A549 (cell line): ENCODE measurements at regions not wholly inside any gene's neighbourhood (a gene's known extent, or its start where the extent isn't known, plus 50 kb on each side); places are given as distances from the start of the nearest gene placed in this dataset.

ENCODE experiments used
- ATAC-seq, 2 experiments: fragments of 200-7000 bp in 1 of 2; fragments of >200 bp in 1 of 2; cut with Nextera tagmentation in 1 of 2; cut with Tn5 transposase in 1 of 2; 3 replicates each; pipeline versions ENCODE4 v1.8.0 to v1.9.1; 2018 to 2020; ENCODE audit warnings: mild to moderate bottlenecking in 1 of 2, moderate library complexity in 1 of 2
- CTCF ChIA-PET: fragments of 300-600 bp; sonication (Branson Sonifier 250); formaldehyde crosslinking; extraction: SDS; loops from one replicate; lab custom pipeline; 2021; ENCODE audit warnings: antibody characterized with exemption, inconsistent platforms; lab: Yijun Ruan, JAX
- POLR2A ChIA-PET: fragments of 350-600 bp; formaldehyde crosslinking; extraction: SDS; loops from one replicate; lab custom pipeline; 2021; ENCODE audit warnings: antibody characterized with exemption, inconsistent platforms; lab: Yijun Ruan, JAX
- DNase-seq, 2 experiments: peaks; one replicate each; pipeline versions ENCODE4 v3.0.0 to v3.0.0-alpha.2; 2011 to 2016; ENCODE audit warnings: low read depth in 1 of 2, low spot score in 1 of 2
- FAIRE-seq: peaks from 2 replicates; lab custom pipeline; 2011; peaks lifted over from hg19 to GRCh38; lab: Jason Lieb, UNC
- H3K27ac ChIP-seq, 2 experiments: fragments of >200 bp; sonication (Bioruptor Twin); formaldehyde crosslinking; 3 replicates each; pipeline ENCODE4 v1.5.1; 2016 to 2017
- H3K4me1 ChIP-seq: fragments of >200 bp; sonication (Bioruptor Twin); formaldehyde crosslinking; 3 replicates; pipeline ENCODE4 v1.6.1; 2016
- H3K4me2 ChIP-seq: fragments of >200 bp; sonication (Bioruptor Twin); formaldehyde crosslinking; 3 replicates; pipeline ENCODE4 v1.6.1; 2016
- H3K4me3 ChIP-seq: fragments of >200 bp; sonication (Bioruptor Twin); formaldehyde crosslinking; 3 replicates; pipeline ENCODE4 v1.5.1; 2016
- H3K9me3 ChIP-seq: fragments of >200 bp; sonication (Bioruptor Twin); formaldehyde crosslinking; 3 replicates; pipeline ENCODE4 v1.6.1; 2016
- ATOH8 ChIP-seq: fragments of 250-450 bp; sonication (Bioruptor Pico); IDR thresholded peaks from 2 replicates; pipeline ENCODE4 v1.5.0; 2020; ENCODE audit warnings: low read depth, mild to moderate bottlenecking, moderate library complexity
- BCL3 ChIP-seq: fragments of >200 bp; sonication (Bioruptor Twin); formaldehyde crosslinking; IDR thresholded peaks from 3 replicates; pipeline ENCODE4 v1.6.1; 2016
- CBX2 ChIP-seq: fragments of 200-600 bp; sonication (generic); IDR thresholded peaks from 2 replicates; pipeline ENCODE4 v1.6.1; 2016; ENCODE audit warnings: low read depth, mild to moderate bottlenecking, borderline replicate concordance
- CTCF ChIP-seq: fragments of >200 bp; sonication (Bioruptor Twin); formaldehyde crosslinking; IDR thresholded peaks from 3 replicates; pipeline ENCODE4 v1.5.1; 2016
- EHF ChIP-seq: fragments of 250-450 bp; sonication (Bioruptor Pico); IDR thresholded peaks from 2 replicates; pipeline ENCODE4 v1.5.0; 2020; ENCODE audit warnings: mild to moderate bottlenecking
- EHMT2 ChIP-seq: fragments of 200-600 bp; sonication (generic); IDR thresholded peaks from 2 replicates; pipeline ENCODE4 v1.6.1; 2016; ENCODE audit warnings: antibody characterized with exemption, low read depth, mild to moderate bottlenecking, moderate library complexity
- ELK1 ChIP-seq: fragments of 150-350 bp; IDR thresholded peaks from 2 replicates; pipeline ENCODE4 v1.6.1; 2014; ENCODE audit warnings: low read depth, mild to moderate bottlenecking, low read length
- FOSL2 ChIP-seq, 2 experiments: fragments of 450-650 bp in 1 of 2; fragments of >200 bp in 1 of 2; sonication (Bioruptor Twin) in 1 of 2; formaldehyde crosslinking; IDR thresholded peaks; 2 replicates each; pipeline versions ENCODE4 v1.5.0 to v1.6.1; 2016 to 2020; ENCODE audit warnings: mild to moderate bottlenecking in 1 of 2, moderate library complexity in 1 of 2
- HDAC2 ChIP-seq: fragments of 200-600 bp; sonication (generic); IDR thresholded peaks from 2 replicates; pipeline ENCODE4 v1.6.1; 2016
- HEYL ChIP-seq: fragments of 250-450 bp; sonication (Bioruptor Pico); IDR thresholded peaks from 2 replicates; pipeline ENCODE4 v1.8.0; 2021; ENCODE audit warnings: mild to moderate bottlenecking, moderate library complexity
- HOXB5 ChIP-seq: fragments of 250-450 bp; sonication (Bioruptor Pico); IDR thresholded peaks from 2 replicates; pipeline ENCODE4 v1.5.0; 2020; ENCODE audit warnings: mild to moderate bottlenecking, moderate library complexity
- JUN ChIP-seq, 2 experiments: fragments of >200 bp; sonication (Bioruptor Twin); formaldehyde crosslinking; IDR thresholded peaks; 2 replicates in 1 of 2; 3 replicates in 1 of 2; pipeline ENCODE4 v1.6.1; 2016 to 2017
- KDM5A ChIP-seq: fragments of 200-600 bp; sonication (generic); IDR thresholded peaks from 2 replicates; pipeline ENCODE4 v1.6.1; 2016; ENCODE audit warnings: antibody characterized with exemption, mild to moderate bottlenecking
- MAX ChIP-seq: IDR thresholded peaks from 2 replicates; pipeline ENCODE4 v1.6.1; 2012
- MAZ ChIP-seq: fragments of 150-350 bp; IDR thresholded peaks from 2 replicates; pipeline ENCODE4 v1.6.1; 2014; ENCODE audit warnings: antibody characterized with exemption, low read depth, low read length, borderline replicate concordance
- MYC ChIP-seq: IDR thresholded peaks from 2 replicates; pipeline ENCODE4 v1.6.1; 2012; ENCODE audit warnings: mild to moderate bottlenecking, inconsistent platforms, low read length, improper control_type of control experiment, borderline replicate concordance
- NFE2L2 ChIP-seq: fragments of 150-350 bp; conservative IDR thresholded peaks from 2 replicates; pipeline ENCODE4 v1.6.1; 2014; ENCODE audit warnings: low read length
- NPAS2 ChIP-seq: fragments of 250-450 bp; sonication (Bioruptor Pico); IDR thresholded peaks from 2 replicates; pipeline ENCODE4 v1.8.0; 2022; ENCODE audit warnings: mild to moderate bottlenecking, moderate library complexity, borderline replicate concordance
- NR3C1 ChIP-seq: fragments of >200 bp; sonication (Bioruptor Twin); formaldehyde crosslinking; IDR thresholded peaks from 3 replicates; pipeline ENCODE4 v1.6.1; 2017
- PHF8 ChIP-seq: fragments of 200-600 bp; sonication (generic); IDR thresholded peaks from 2 replicates; pipeline ENCODE4 v1.6.1; 2016; ENCODE audit warnings: low read depth, mild to moderate bottlenecking, antibody characterized with exemption, moderate library complexity, borderline replicate concordance
- POLR2AphosphoS2 ChIP-seq: conservative IDR thresholded peaks from 2 replicates; pipeline ENCODE4 v1.6.1; 2012; ENCODE audit warnings: low read length, improper control_type of control experiment, inconsistent platforms
- RARB ChIP-seq: fragments of 250-450 bp; sonication (Bioruptor Pico); IDR thresholded peaks from 2 replicates; pipeline ENCODE4 v1.8.0; 2021; ENCODE audit warnings: mild to moderate bottlenecking, moderate library complexity
- RCOR1 ChIP-seq: fragments of 150-350 bp; IDR thresholded peaks from 2 replicates; pipeline ENCODE4 v1.6.1; 2014; ENCODE audit warnings: antibody characterized with exemption, low read length, low read depth
- SMC3 ChIP-seq: fragments of >200 bp; sonication (Bioruptor Twin); formaldehyde crosslinking; IDR thresholded peaks from 3 replicates; pipeline ENCODE4 v1.6.1; 2018; ENCODE audit warnings: inconsistent platforms
- SREBF2 ChIP-seq: fragments of 450-650 bp; IDR thresholded peaks from 2 replicates; pipeline ENCODE4 v1.6.1; 2014; ENCODE audit warnings: mild to moderate bottlenecking, moderate library complexity
- USF2 ChIP-seq: fragments of 450-650 bp; IDR thresholded peaks from 2 replicates; pipeline ENCODE4 v1.6.1; 2014; ENCODE audit warnings: antibody characterized with exemption
- ZC3H11A ChIP-seq: fragments of 450-650 bp; IDR thresholded peaks from 2 replicates; pipeline ENCODE4 v1.6.1; 2014; ENCODE audit warnings: antibody characterized with exemption, mild to moderate bottlenecking
- ZNF302 ChIP-seq: fragments of 250-450 bp; sonication (Bioruptor Pico); IDR thresholded peaks from 2 replicates; pipeline ENCODE4 v1.9.0; 2021; ENCODE audit warnings: inconsistent platforms, mild to moderate bottlenecking, moderate library complexity
- WGBS: methylation state at CpG from one replicate; pipeline ENCODE4 v1.1.6; 2017; ENCODE audit errors: missing lambda C conversion rate; 5-methylcytosine and 5-hydroxymethylcytosine counted together
- TF ChIP-seq, protein P1 (sequence below): fragments of >200 bp; sonication (Bioruptor Twin); formaldehyde crosslinking; IDR thresholded peaks from 2 replicates; pipeline ENCODE4 v1.6.1; 2016
- TF ChIP-seq, protein P2 (sequence below): IDR thresholded peaks from 2 replicates; pipeline ENCODE4 v1.6.1; 2012

DNA sequence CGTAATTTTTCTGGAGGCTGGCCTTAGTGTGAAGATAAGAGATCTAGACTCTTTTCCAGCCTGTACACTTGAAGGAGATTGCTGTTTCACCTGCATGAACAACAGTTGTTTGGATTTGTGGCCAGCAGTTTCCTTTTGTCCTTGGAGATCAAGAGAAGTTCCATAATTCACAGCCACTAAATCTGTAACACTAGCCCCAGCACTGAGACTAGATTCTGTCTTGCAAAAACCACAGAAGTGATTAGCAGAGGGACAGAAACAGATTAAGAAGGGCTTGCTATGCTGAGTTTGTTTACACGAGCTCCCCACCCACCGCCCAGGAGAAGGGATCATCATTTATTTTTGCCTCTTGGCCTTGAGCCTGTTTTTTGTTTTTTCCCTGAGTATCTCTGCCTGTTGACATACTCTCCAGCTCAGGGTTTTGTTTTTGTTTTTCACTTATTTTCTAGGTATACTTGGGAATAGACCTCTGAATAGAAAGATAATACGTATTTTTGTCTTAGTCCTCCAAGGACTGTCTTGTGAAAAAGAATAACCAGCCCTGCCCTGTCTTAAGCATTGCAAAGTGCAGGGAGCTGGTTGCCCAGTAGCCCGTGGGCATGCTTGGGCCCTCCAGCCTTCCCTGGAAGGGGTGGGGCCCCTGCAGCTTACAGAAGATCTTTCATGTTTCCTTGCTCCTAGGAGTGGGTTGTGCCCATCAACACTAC, 93.1 kb upstream of the SOX4 start:
- FAIRE-seq (no peak), ATAC-seq (no peak), DNase-seq (no peak)
- no peak overlapping the region for H3K4me3 ChIP-seq
- TF ChIP-seq NPAS2, result no peak
- no peak for TF ChIP-seq PHF8
- no peak for TF ChIP-seq CTCF
- TF ChIP-seq RCOR1, result no peak
- TF ChIP-seq USF2, result no peak
- no peak for TF ChIP-seq EHF (CRISPR knock-in tag)
- no peak for TF ChIP-seq ATOH8 (CRISPR knock-in tag)
- no peak for TF ChIP-seq HOXB5
- TF ChIP-seq BCL3, result no peak
- no peak for TF ChIP-seq NFE2L2
- TF ChIP-seq ZC3H11A, result no peak
- TF ChIP-seq FOSL2 (IDR thresholded peaks at IDR 0.05), result no peak
- no peak for TF ChIP-seq FOSL2 (CRISPR knock-in tag; IDR thresholded peaks at IDR 0.05)
- TF ChIP-seq, protein P1, sequence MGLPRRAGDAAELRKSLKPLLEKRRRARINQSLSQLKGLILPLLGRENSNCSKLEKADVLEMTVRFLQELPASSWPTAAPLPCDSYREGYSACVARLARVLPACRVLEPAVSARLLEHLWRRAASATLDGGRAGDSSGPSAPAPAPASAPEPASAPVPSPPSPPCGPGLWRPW, result no peak
- no peak for TF ChIP-seq KDM5A
- no peak for TF ChIP-seq CBX2
- no peak for TF ChIP-seq ZNF302 (CRISPR knock-in tag)
- no peak for TF ChIP-seq EHMT2
- no peak for TF ChIP-seq MYC
- TF ChIP-seq HEYL, result no peak
- no peaks in the 10 kb centered on the region for H3K4me1 ChIP-seq
- H3K9me3 ChIP-seq, result no peaks in the 10 kb centered on the region
- POLR2A ChIA-PET, result no interaction called here
- H3K4me2 ChIP-seq, result no peak overlapping the region
- WGBS, result 69% methylated on average over 5 of the region's 5 CpGs
- no peak overlapping the region for H3K27ac ChIP-seq
- CTCF ChIA-PET, result no interaction called here

DNA sequence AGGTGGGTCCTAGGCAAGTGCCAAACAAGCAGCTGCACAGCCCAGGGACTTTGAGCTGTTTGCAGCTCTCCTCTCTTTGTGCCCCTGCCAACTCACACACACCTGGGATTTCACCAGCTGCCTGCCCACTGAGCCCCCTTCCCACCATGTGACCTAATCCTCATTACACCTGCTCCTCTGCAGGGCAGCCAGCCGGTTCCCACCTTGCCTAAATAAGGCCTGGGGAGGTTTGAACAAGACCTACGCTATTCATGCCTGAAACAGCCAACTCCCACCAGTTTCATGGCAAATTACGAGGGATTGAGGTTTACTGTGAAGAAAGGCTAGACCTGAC, 92.6 kb upstream of the SOX4 start:
- CTCF ChIA-PET, result no interaction called here
- Histone ChIP-seq H3K4me1 (no peaks in the 10 kb centered on the region), H3K9me3 (no peaks in the 10 kb centered on the region), H3K27ac (no peak overlapping the region), H3K4me2 (no peak overlapping the region), H3K4me3 (no peak overlapping the region)
- DNase-seq (no peak), FAIRE-seq (no peak), ATAC-seq (no peak)
- POLR2A ChIA-PET, result no interaction called here
- WGBS, result 62% methylated on average over 2 of the region's 3 CpGs
- TF ChIP-seq RARB (CRISPR knock-in tag), result no peak
- no peak for TF ChIP-seq SREBF2
- TF ChIP-seq KDM5A, result no peak
- no peak for TF ChIP-seq NR3C1
- no peak for TF ChIP-seq SMC3
- TF ChIP-seq NFE2L2, result no peak
- TF ChIP-seq POLR2AphosphoS2, result no peak
- no peak for TF ChIP-seq MYC
- TF ChIP-seq, protein P1, result no peak
- TF ChIP-seq ELK1, result no peak
- TF ChIP-seq MAZ, result no peak
- TF ChIP-seq HDAC2, result no peak
- TF ChIP-seq, protein P2, sequence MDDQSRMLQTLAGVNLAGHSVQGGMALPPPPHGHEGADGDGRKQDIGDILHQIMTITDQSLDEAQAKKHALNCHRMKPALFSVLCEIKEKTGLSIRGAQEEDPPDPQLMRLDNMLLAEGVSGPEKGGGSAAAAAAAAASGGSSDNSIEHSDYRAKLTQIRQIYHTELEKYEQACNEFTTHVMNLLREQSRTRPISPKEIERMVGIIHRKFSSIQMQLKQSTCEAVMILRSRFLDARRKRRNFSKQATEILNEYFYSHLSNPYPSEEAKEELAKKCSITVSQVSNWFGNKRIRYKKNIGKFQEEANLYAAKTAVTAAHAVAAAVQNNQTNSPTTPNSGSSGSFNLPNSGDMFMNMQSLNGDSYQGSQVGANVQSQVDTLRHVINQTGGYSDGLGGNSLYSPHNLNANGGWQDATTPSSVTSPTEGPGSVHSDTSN, result no peak
- no peak for TF ChIP-seq RCOR1
- no peak for TF ChIP-seq MAX
- TF ChIP-seq JUN (IDR thresholded peaks at IDR 0.05), result no peak
- TF ChIP-seq ZNF302 (CRISPR knock-in tag), result no peak
